HG03378 (cell line): ENCODE measurements at regions not wholly inside any gene's neighbourhood (a gene's known extent, or its start where the extent isn't known, plus 50 kb on each side); places are given as distances from the start of the nearest gene placed in this dataset.

Source experiments
- ATAC-seq: cut with Tn5 transposase; IDR thresholded peaks from one replicate; pipeline ENCODE4 v1.9.1; 2021; ENCODE audit warnings: mild to moderate bottlenecking, moderate library complexity; ENCODE audit not compliant: unreplicated experiment

- no peak for ATAC-seq
Observed at GRCh38 chr1:38131024-38131585, 84.5 kb upstream of the POU3F1 start.

- ATAC-seq = no peak
Observed at GRCh38 chr1:38129971-38130370, 83.4 kb upstream of the POU3F1 start.

- no peak for ATAC-seq
Observed at GRCh38 chr1:38129473-38129872, 82.9 kb upstream of the POU3F1 start.

- ATAC-seq = no peak
Observed at GRCh38 chr1:38128926-38129453, 82.4 kb upstream of the POU3F1 start.

GRCh38 chr1:38128511-38128910 is 81.9 kb upstream of the POU3F1 start:
- no peak for ATAC-seq

- no peak for ATAC-seq
Observed at GRCh38 chr1:38127428-38127827, 80.8 kb upstream of the POU3F1 start.

GRCh38 chr1:38126970-38127369 is 80.4 kb upstream of the POU3F1 start:
- ATAC-seq = no peak

GRCh38 chr1:38125837-38126520 is 79.4 kb upstream of the POU3F1 start:
- no peak for ATAC-seq

GRCh38 chr1:38125016-38125415 is 78.4 kb upstream of the POU3F1 start:
- no peak for ATAC-seq

- ATAC-seq = no peak
Observed at GRCh38 chr1:38123356-38124135, 77.0 kb upstream of the POU3F1 start.

- ATAC-seq = no peak
Observed at GRCh38 chr1:38121231-38121680, 74.7 kb upstream of the POU3F1 start.

GRCh38 chr1:38120552-38121230 is 74.1 kb upstream of the POU3F1 start:
- no peak for ATAC-seq

GRCh38 chr1:38118976-38119375 is 72.4 kb upstream of the POU3F1 start:
- no peak for ATAC-seq

- no peak for ATAC-seq
Observed at GRCh38 chr1:38117444-38117887, 70.9 kb upstream of the POU3F1 start.

- ATAC-seq = no peak
Observed at GRCh38 chr1:38115682-38116202, 69.1 kb upstream of the POU3F1 start.

- no peak for ATAC-seq
Observed at GRCh38 chr1:38115226-38115625, 68.6 kb upstream of the POU3F1 start.

- ATAC-seq = no peak
Observed at GRCh38 chr1:38114241-38115026, 67.8 kb upstream of the POU3F1 start.

GRCh38 chr1:38113159-38113666 is 66.6 kb upstream of the POU3F1 start:
- no peak for ATAC-seq

- no peak for ATAC-seq
Observed at GRCh38 chr1:38111589-38111988, 65.0 kb upstream of the POU3F1 start.

GRCh38 chr1:38105267-38105666 is 58.7 kb upstream of the POU3F1 start:
- ATAC-seq = no peak
